H1 (cell line): ENCODE measurements at regions not wholly inside any gene's neighbourhood (a gene's known extent, or its start where the extent isn't known, plus 50 kb on each side); places are given as distances from the start of the nearest gene placed in this dataset.

ENCODE experiments used
- CTCF ChIA-PET: fragments of 300-600 bp; sonication (Branson Sonifier 250); formaldehyde crosslinking; loops from one replicate; lab custom pipeline; 2021; ENCODE audit not compliant: partially characterized antibody; lab: Charles Lee
- POLR2A ChIA-PET: fragments of 300-600 bp; sonication (Branson Sonifier 250); formaldehyde crosslinking; loops from one replicate; lab custom pipeline; 2021; ENCODE audit warnings: inconsistent platforms; ENCODE audit not compliant: partially characterized antibody; lab: Charles Lee
- DNase-seq, 2 experiments: peaks; one replicate each; pipeline versions ENCODE4 v3.0.0 to v3.0.0-alpha.2; 2010 to 2022; ENCODE audit warnings: low spot score in 2 of 2, low read depth in 1 of 2, mixed read lengths in 1 of 2
- FAIRE-seq: peaks from 2 replicates; lab custom pipeline; 2011; peaks lifted over from hg19 to GRCh38; lab: Jason Lieb, UNC
- H2AFZ ChIP-seq: 2 replicates; pipeline ENCODE4 v1.8.1; 2012; ENCODE audit warnings: low read length, inconsistent platforms
- H2AK5ac ChIP-seq: 2 replicates; pipeline ENCODE4 v1.6.1; 2013; ENCODE audit warnings: low read depth, low read length
- H2BK120ac ChIP-seq: replicated peaks from 2 replicates; pipeline ENCODE3; 2013; ENCODE audit warnings: low read depth, low read length, inconsistent platforms
- H2BK12ac ChIP-seq: 2 replicates; pipeline ENCODE4 v1.6.1; 2013; ENCODE audit warnings: low read depth, low read length
- H2BK15ac ChIP-seq: 2 replicates; pipeline ENCODE4 v1.6.1; 2013; ENCODE audit warnings: low read length
- H2BK20ac ChIP-seq: 2 replicates; pipeline ENCODE4 v1.6.1; 2013; ENCODE audit warnings: low read length
- H2BK5ac ChIP-seq: 2 replicates; pipeline ENCODE4 v1.6.1; 2013; ENCODE audit warnings: low read depth, low read length
- H3K14ac ChIP-seq: 2 replicates; pipeline ENCODE4 v1.6.1; 2013; ENCODE audit warnings: inconsistent platforms; ENCODE audit not compliant: insufficient read length
- H3K18ac ChIP-seq: 2 replicates; pipeline ENCODE4 v1.6.1; 2013; ENCODE audit warnings: low read length; ENCODE audit errors: extremely low read depth
- H3K23ac ChIP-seq: 2 replicates; pipeline ENCODE4 v1.6.1; 2013; ENCODE audit warnings: inconsistent platforms; ENCODE audit not compliant: insufficient read length
- H3K23me2 ChIP-seq: 2 replicates; pipeline ENCODE4 v1.6.1; 2013; ENCODE audit warnings: low read depth, low read length
- H3K27ac ChIP-seq: 2 replicates; pipeline ENCODE4 v1.6.1; 2011; ENCODE audit warnings: low read depth, low read length, inconsistent platforms
- H3K27me3 ChIP-seq, 4 experiments: replicated peaks in 1 of 4; 1 replicate in 1 of 4; 2 replicates in 3 of 4; pipeline versions ENCODE4 v1.6.1 to v1.8.1; 2011 to 2013; ENCODE audit warnings: low read length in 3 of 4, mild to moderate bottlenecking in 3 of 4, inconsistent platforms in 2 of 4, mixed read lengths in 2 of 4, moderate library complexity in 1 of 4; ENCODE audit not compliant: control insufficient read depth in 3 of 4, insufficient read depth in 3 of 4; ENCODE audit errors: extremely low read depth in 1 of 4
- H3K36me3 ChIP-seq, 4 experiments: 2 replicates each; pipeline versions ENCODE4 v1.6.1 to v1.8.1; 2011 to 2013; ENCODE audit warnings: mild to moderate bottlenecking in 4 of 4, low read length in 3 of 4, moderate library complexity in 2 of 4, control low read depth in 1 of 4, inconsistent platforms in 1 of 4; ENCODE audit not compliant: insufficient read depth in 4 of 4, control insufficient read depth in 2 of 4
- H3K4ac ChIP-seq: replicated peaks from 2 replicates; pipeline ENCODE3; 2013; ENCODE audit warnings: low read length, low read depth, mixed read lengths, inconsistent platforms; ENCODE audit not compliant: insufficient read length
- H3K4me1 ChIP-seq, 4 experiments: replicated peaks in 1 of 4; 1 replicate in 1 of 4; 2 replicates in 3 of 4; pipeline versions ENCODE4 v1.6.1 to v1.8.1; 2011 to 2013; ENCODE audit warnings: low read length in 3 of 4, inconsistent platforms in 2 of 4, mixed read lengths in 1 of 4; ENCODE audit not compliant: insufficient read depth in 4 of 4, control insufficient read depth in 3 of 4
- H3K4me2 ChIP-seq, 2 experiments: 2 replicates each; pipeline versions ENCODE4 v1.6.1 to v1.8.1; 2011 to 2013; ENCODE audit warnings: low read depth in 2 of 2, low read length in 2 of 2, control low read depth in 1 of 2, inconsistent platforms in 1 of 2, mild to moderate bottlenecking in 1 of 2; ENCODE audit not compliant: insufficient read depth in 1 of 2
- H3K4me3 ChIP-seq, 4 experiments: fragments of 200-600, 300-600 bp in 1 of 4; sonication (generic), shearing (Covaris generic), sonication (Bioruptor Twin) in 1 of 4; 2 replicates each; pipeline versions ENCODE4 v1.5.1 to v1.8.1; 2011 to 2016; ENCODE audit warnings: low read length in 4 of 4, low read depth in 3 of 4, control low read depth in 2 of 4, inconsistent platforms in 2 of 4, mild to moderate bottlenecking in 2 of 4, mixed read lengths in 1 of 4, moderate library complexity in 1 of 4; ENCODE audit not compliant: insufficient read depth in 2 of 4; ENCODE audit errors: extremely low read depth in 1 of 4
- H3K56ac ChIP-seq: replicated peaks from 2 replicates; pipeline ENCODE3; 2013; ENCODE audit warnings: low read depth, mild to moderate bottlenecking, mixed read lengths, low read length, inconsistent platforms; ENCODE audit not compliant: insufficient read length
- H3K79me1 ChIP-seq: 2 replicates; pipeline ENCODE4 v1.6.1; 2013; ENCODE audit warnings: low read depth, low read length, control low read depth
- H3K79me2 ChIP-seq, 2 experiments: 2 replicates each; pipeline versions ENCODE4 v1.6.1 to v1.8.1; 2012 to 2013; ENCODE audit warnings: low read length in 2 of 2, mild to moderate bottlenecking in 2 of 2, inconsistent platforms in 1 of 2; ENCODE audit not compliant: insufficient read depth in 2 of 2, control insufficient read depth in 1 of 2
- H3K9ac ChIP-seq, 4 experiments: replicated peaks in 1 of 4; 1 replicate in 1 of 4; 2 replicates in 3 of 4; pipeline versions ENCODE4 v1.6.1 to v1.8.1; 2011 to 2013; ENCODE audit warnings: low read depth in 3 of 4, low read length in 3 of 4, control low read depth in 2 of 4, mild to moderate bottlenecking in 2 of 4, moderate library complexity in 2 of 4, inconsistent platforms in 1 of 4; ENCODE audit errors: extremely low read depth in 1 of 4
- H3K9me3 ChIP-seq, 2 experiments: 2 replicates each; pipeline versions ENCODE4 v1.6.1 to v1.8.1; 2012 to 2013; ENCODE audit warnings: mild to moderate bottlenecking in 2 of 2, moderate library complexity in 2 of 2, control low read depth in 1 of 2, inconsistent platforms in 1 of 2, low read depth in 1 of 2, low read length in 1 of 2, mixed read lengths in 1 of 2; ENCODE audit not compliant: insufficient read depth in 2 of 2
- H4K20me1 ChIP-seq, 2 experiments: replicated peaks in 1 of 2; 2 replicates each; pipeline versions ENCODE3 to v1.8.1; 2011 to 2013; ENCODE audit warnings: inconsistent platforms in 2 of 2, low read length in 2 of 2, mild to moderate bottlenecking in 1 of 2; ENCODE audit not compliant: insufficient read depth in 2 of 2, control insufficient read depth in 1 of 2
- H4K5ac ChIP-seq: 2 replicates; pipeline ENCODE4 v1.6.1; 2013; ENCODE audit warnings: low read length, low read depth, mixed read lengths, inconsistent platforms; ENCODE audit not compliant: insufficient read length
- H4K8ac ChIP-seq: 2 replicates; pipeline ENCODE4 v1.8.0; 2013; ENCODE audit warnings: mild to moderate bottlenecking, moderate library complexity, low read length, inconsistent platforms; ENCODE audit not compliant: insufficient read depth; ENCODE audit errors: extremely low read depth
- H4K91ac ChIP-seq: replicated peaks from 2 replicates; pipeline ENCODE3; 2013; ENCODE audit warnings: low read length, mixed read lengths, inconsistent platforms; ENCODE audit not compliant: insufficient read length
- ASH2L ChIP-seq: fragments of 200-600, 300-600 bp; sonication (generic); IDR thresholded peaks from one replicate; pipeline ENCODE4 v1.7.1; 2017; ENCODE audit warnings: low read length
- CBX5 ChIP-seq: fragments of 300-800, 300-1000 bp; sonication (generic); IDR thresholded peaks from 2 replicates; pipeline ENCODE4 v1.7.1; 2016; ENCODE audit warnings: antibody characterized with exemption, low read length, low read depth
- CBX8 ChIP-seq: fragments of 300-800, 300-1000 bp; sonication (generic); IDR thresholded peaks from 2 replicates; pipeline ENCODE4 v1.7.1; 2016; ENCODE audit warnings: low read depth, low read length, borderline replicate concordance
- CHD2 ChIP-seq: IDR thresholded peaks from 2 replicates; pipeline ENCODE4 v1.6.1; 2012; ENCODE audit warnings: low read length, improper control_type of control experiment
- CTBP2 ChIP-seq: IDR thresholded peaks from 2 replicates; pipeline ENCODE4 v1.7.0; 2011; ENCODE audit warnings: borderline replicate concordance, mild to moderate bottlenecking, moderate library complexity, mixed read lengths, low read length; ENCODE audit not compliant: insufficient read depth, insufficient read length
- EGR1 ChIP-seq: IDR thresholded peaks from 2 replicates; pipeline ENCODE4 v1.6.1; 2011; ENCODE audit warnings: low read depth, low read length, borderline replicate concordance
- EZH2 ChIP-seq: fragments of 200-600 bp; sonication (generic); IDR thresholded peaks from 2 replicates; pipeline ENCODE4 v1.7.1; 2012; ENCODE audit warnings: low read depth, mild to moderate bottlenecking, moderate library complexity, low read length, inconsistent platforms; ENCODE audit not compliant: severe bottlenecking
- FOSL1 ChIP-seq: IDR thresholded peaks from 2 replicates; pipeline ENCODE4 v1.6.1; 2011; ENCODE audit warnings: mild to moderate bottlenecking, low read depth, low read length, moderate library complexity; ENCODE audit not compliant: insufficient read depth
- POLR2A ChIP-seq, 2 experiments: IDR thresholded peaks; 1 replicate in 1 of 2; 2 replicates in 1 of 2; pipeline ENCODE4 v1.6.1; 2011; ENCODE audit warnings: low read depth in 2 of 2, low read length in 2 of 2, mild to moderate bottlenecking in 2 of 2; ENCODE audit errors: control extremely low read depth in 1 of 2
- POLR2AphosphoS5 ChIP-seq: IDR thresholded peaks from 2 replicates; pipeline ENCODE4 v1.6.1; 2011; ENCODE audit warnings: low read depth, low read length
- RAD21 ChIP-seq, 2 experiments: IDR thresholded peaks in 1 of 2; conservative IDR thresholded peaks in 1 of 2; 2 replicates each; pipeline ENCODE4 v1.6.1; 2011; ENCODE audit warnings: low read depth in 2 of 2, low read length in 2 of 2, improper control_type of control experiment in 1 of 2, inconsistent platforms in 1 of 2, mild to moderate bottlenecking in 1 of 2, moderate library complexity in 1 of 2
- RNF2 ChIP-seq: fragments of 200-900, 300-1000 bp; sonication (generic); IDR thresholded peaks from 2 replicates; pipeline ENCODE4 v1.7.1; 2016; ENCODE audit warnings: borderline replicate concordance, low read depth, mild to moderate bottlenecking, antibody characterized with exemption, low read length; ENCODE audit not compliant: poor library complexity, severe bottlenecking; ENCODE audit errors: missing control alignments
- RXRA ChIP-seq: IDR thresholded peaks from 2 replicates; pipeline ENCODE4 v1.6.1; 2011; ENCODE audit warnings: low read depth, mild to moderate bottlenecking, low read length, moderate library complexity; ENCODE audit not compliant: insufficient read depth
- SIRT6 ChIP-seq: IDR thresholded peaks from one replicate; pipeline ENCODE4 v1.7.1; 2012; ENCODE audit warnings: low read length, inconsistent platforms
- SIX5 ChIP-seq: IDR thresholded peaks from 2 replicates; pipeline ENCODE4 v1.6.1; 2011; ENCODE audit warnings: mild to moderate bottlenecking, low read depth, low read length
- SUZ12 ChIP-seq: fragments of 200-600 bp; sonication (generic); IDR thresholded peaks from 2 replicates; pipeline ENCODE4 v1.6.1; 2012; ENCODE audit warnings: mild to moderate bottlenecking, inconsistent platforms, low read length, moderate library complexity, mixed read lengths
- TCF12 ChIP-seq: IDR thresholded peaks from 2 replicates; pipeline ENCODE4 v1.6.1; 2011; ENCODE audit warnings: low read depth, mild to moderate bottlenecking, low read length

GRCh38 chr3:153756816-153757215 is 364.4 kb upstream of the ARHGEF26 start:
- Histone ChIP-seq H3K36me3 (no peaks in the 10 kb centered on the region), H3K23me2 (no peaks in the 10 kb centered on the region), H3K4me1 (no peaks in the 10 kb centered on the region), H3K14ac (no peak overlapping the region), H4K8ac (no peak overlapping the region), H2BK12ac (no peak overlapping the region), H2AK5ac (no peak overlapping the region), H3K9ac (no peak overlapping the region), H4K5ac (no peak overlapping the region), H2AFZ (no peak overlapping the region), H2BK20ac (no peak overlapping the region), H2BK15ac (no peak overlapping the region), H3K4me3 (no peak overlapping the region), H3K27ac (no peak overlapping the region), H4K20me1 (no peaks in the 10 kb centered on the region), H3K79me1 (no peaks in the 10 kb centered on the region), H3K79me2 (no peaks in the 10 kb centered on the region), H3K23ac (no peak overlapping the region), H3K27me3 (no peaks in the 10 kb centered on the region), H2BK120ac (no peak overlapping the region), H3K9me3 (no peaks in the 10 kb centered on the region), H3K4ac (no peak overlapping the region), H3K4me2 (no peak overlapping the region), H3K18ac (no peak overlapping the region), H4K91ac (no peak overlapping the region), H2BK5ac (no peak overlapping the region), H3K56ac (no peak overlapping the region)
- no peak for DNase-seq
- POLR2A ChIA-PET, result no interaction called here
- no peak for FAIRE-seq
- CTCF ChIA-PET, result interaction anchor here (0.6 to 1.6 kb wide), 2 partner anchors 12 to 322 kb away, joined by 3 read pairs; no protein-coding TSS in a partner anchor
- TF ChIP-seq ASH2L, result no peak
- no peak for TF ChIP-seq POLR2A (IDR thresholded peaks at IDR 0.05; ENCODE audit: control extremely low read depth in 1 of 2, low read depth in 2 of 2, low read length in 2 of 2)
- no peak for TF ChIP-seq CBX8
- no peak for TF ChIP-seq TCF12
- no peak for TF ChIP-seq RAD21 (IDR thresholded peaks at IDR 0.05 in 1 of 2, conservative IDR thresholded peaks at IDR 0.05 in 1 of 2; ENCODE audit: low read depth in 2 of 2, low read length in 2 of 2)
- no peak for TF ChIP-seq CBX5
- TF ChIP-seq CHD2, result no peak
- TF ChIP-seq FOSL1, result no peak
- no peak for TF ChIP-seq RNF2
- no peak for TF ChIP-seq EGR1
- no peak for TF ChIP-seq SUZ12
- TF ChIP-seq POLR2AphosphoS5, result no peak
- no peak for TF ChIP-seq RXRA
- no peak for TF ChIP-seq CTBP2
- no peak for TF ChIP-seq EZH2
- TF ChIP-seq SIRT6, result no peak
- TF ChIP-seq SIX5, result no peak
